DOHH2 (cell line): ENCODE measurements at regions not wholly inside any gene's neighbourhood (a gene's known extent, or its start where the extent isn't known, plus 50 kb on each side); places are given as distances from the start of the nearest gene placed in this dataset.
A peak's percentile ranks its signal among the peaks of the same experiment; 100 is the strongest.
"Not testable (repeated sequence)": the region's sequence is repeated elsewhere in the genome, so short reads cannot be mapped to it uniquely, and the experiment has no call there.

Experiments
- H3F3A ChIP-seq: fragments of 200-600 bp; sonication (generic), shearing (Covaris generic); 2 replicates; pipeline ENCODE4 v1.6.0; 2016; ENCODE audit warnings: antibody characterized with exemption, mild to moderate bottlenecking; ENCODE audit not compliant: control insufficient read depth, insufficient read depth
- H3K27ac ChIP-seq: fragments of 200-600 bp; sonication (generic); 2 replicates; pipeline ENCODE4 v1.5.1; 2014; ENCODE audit warnings: low read depth, mild to moderate bottlenecking, low read length, moderate library complexity
- H3K27me3 ChIP-seq: fragments of 200-600 bp; sonication (generic); 2 replicates; pipeline ENCODE4 v1.6.1; 2014; ENCODE audit warnings: mild to moderate bottlenecking, low read length, mixed read lengths; ENCODE audit not compliant: control insufficient read depth
- H3K36me3 ChIP-seq: fragments of 200-600 bp; sonication (generic); 2 replicates; pipeline ENCODE4 v1.6.1; 2014; ENCODE audit warnings: mild to moderate bottlenecking, low read length, moderate library complexity, mixed read lengths; ENCODE audit not compliant: control insufficient read depth
- H3K4me1 ChIP-seq: fragments of 200-600 bp; sonication (generic); 2 replicates; pipeline ENCODE4 v1.6.1; 2014; ENCODE audit warnings: mild to moderate bottlenecking, low read length, mixed read lengths; ENCODE audit not compliant: control insufficient read depth
- H3K4me2 ChIP-seq: fragments of 200-600 bp; sonication (generic); 2 replicates; pipeline ENCODE4 v1.6.0; 2014; ENCODE audit warnings: mild to moderate bottlenecking, low read length, moderate library complexity
- H3K4me3 ChIP-seq: fragments of 200-600 bp; sonication (generic); 2 replicates; pipeline ENCODE4 v1.5.1; 2014; ENCODE audit warnings: mild to moderate bottlenecking, low read length, mixed read lengths
- H3K79me2 ChIP-seq: fragments of 200-600 bp; sonication (generic); 2 replicates; pipeline ENCODE4 v1.6.1; 2014; ENCODE audit warnings: mild to moderate bottlenecking, low read length, mixed read lengths; ENCODE audit not compliant: control insufficient read depth
- H3K9me2 ChIP-seq: fragments of 200-600 bp; sonication (generic); replicated peaks from 2 replicates; pipeline ENCODE4 v1.6.1; 2014; ENCODE audit warnings: mild to moderate bottlenecking, low read length, mixed read lengths; ENCODE audit not compliant: control insufficient read depth
- H3K9me3 ChIP-seq: fragments of 200-600 bp; sonication (generic); 2 replicates; pipeline ENCODE4 v1.6.1; 2014; ENCODE audit warnings: antibody characterized with exemption, low read length, mixed read lengths; ENCODE audit not compliant: control insufficient read depth, insufficient read depth
- H4K20me1 ChIP-seq: fragments of 200-600 bp; sonication (generic); 2 replicates; pipeline ENCODE4 v1.6.0; 2014; ENCODE audit warnings: low read depth, mild to moderate bottlenecking, antibody characterized with exemption, low read length, moderate library complexity; ENCODE audit not compliant: control insufficient read depth, insufficient read depth
- TF ChIP-seq, protein P1 (sequence below): fragments of 200-600 bp; sonication (generic); IDR thresholded peaks from one replicate; pipeline ENCODE4 v1.5.1; 2014; ENCODE audit warnings: antibody characterized with exemption, mild to moderate bottlenecking, low read depth, low read length; ENCODE audit not compliant: poor library complexity, severe bottlenecking

DNA sequence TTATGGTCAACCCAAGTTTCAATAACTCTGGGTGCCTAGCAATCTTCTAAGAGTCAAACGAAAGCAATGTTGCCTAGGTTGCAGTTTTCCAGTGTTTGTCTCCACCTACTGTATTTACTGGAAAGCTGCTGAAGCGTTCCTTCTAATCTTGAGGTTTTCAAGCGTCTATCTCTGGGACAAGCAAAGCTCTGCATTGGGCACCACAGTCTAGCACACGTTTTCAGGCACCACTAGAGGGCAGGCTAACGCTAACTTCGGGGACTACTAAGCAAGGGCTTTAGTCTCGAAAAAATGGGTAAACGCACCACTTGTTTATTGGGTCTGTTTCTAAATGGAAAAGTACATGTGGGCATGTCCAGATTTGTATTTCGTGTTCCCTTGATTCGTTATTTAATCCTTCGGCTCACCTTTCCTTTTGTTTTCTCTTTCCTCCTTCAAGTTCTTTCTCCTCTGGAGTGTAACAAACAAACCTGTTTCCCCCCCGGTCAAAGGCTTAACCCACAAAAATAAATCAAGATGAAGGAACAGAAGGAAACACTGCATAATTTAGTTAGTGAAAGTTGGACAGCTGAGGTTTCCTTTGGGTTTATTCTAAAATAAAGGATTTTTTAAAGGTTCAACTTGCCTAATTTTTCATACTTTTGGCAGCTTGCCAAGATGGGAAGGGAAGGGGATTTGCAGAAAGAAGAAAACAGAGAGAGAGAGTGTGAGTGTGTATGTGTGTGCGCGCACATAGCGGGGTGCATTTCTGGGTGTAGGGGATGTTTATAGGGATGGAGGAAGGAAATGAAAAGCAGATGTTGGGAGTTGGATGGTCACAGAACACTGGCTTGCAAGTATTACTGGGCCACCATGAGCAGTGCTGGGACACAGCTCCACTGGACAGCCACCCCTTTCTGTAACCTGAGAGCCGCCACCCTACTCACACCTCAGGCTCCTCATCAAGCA is 348.3 kb downstream of the GOLGA6L6 start:
- not testable (repeated sequence) for H3F3A ChIP-seq, H3K9me3 ChIP-seq, H3K27ac ChIP-seq, H3K4me3 ChIP-seq, H3K27me3 ChIP-seq, H3K79me2 ChIP-seq, H3K9me2 ChIP-seq, H3K4me1 ChIP-seq, H3K36me3 ChIP-seq, H4K20me1 ChIP-seq
- peak overlapping the region; percentile 11 for H3K4me2 ChIP-seq
- TF ChIP-seq, protein P1, sequence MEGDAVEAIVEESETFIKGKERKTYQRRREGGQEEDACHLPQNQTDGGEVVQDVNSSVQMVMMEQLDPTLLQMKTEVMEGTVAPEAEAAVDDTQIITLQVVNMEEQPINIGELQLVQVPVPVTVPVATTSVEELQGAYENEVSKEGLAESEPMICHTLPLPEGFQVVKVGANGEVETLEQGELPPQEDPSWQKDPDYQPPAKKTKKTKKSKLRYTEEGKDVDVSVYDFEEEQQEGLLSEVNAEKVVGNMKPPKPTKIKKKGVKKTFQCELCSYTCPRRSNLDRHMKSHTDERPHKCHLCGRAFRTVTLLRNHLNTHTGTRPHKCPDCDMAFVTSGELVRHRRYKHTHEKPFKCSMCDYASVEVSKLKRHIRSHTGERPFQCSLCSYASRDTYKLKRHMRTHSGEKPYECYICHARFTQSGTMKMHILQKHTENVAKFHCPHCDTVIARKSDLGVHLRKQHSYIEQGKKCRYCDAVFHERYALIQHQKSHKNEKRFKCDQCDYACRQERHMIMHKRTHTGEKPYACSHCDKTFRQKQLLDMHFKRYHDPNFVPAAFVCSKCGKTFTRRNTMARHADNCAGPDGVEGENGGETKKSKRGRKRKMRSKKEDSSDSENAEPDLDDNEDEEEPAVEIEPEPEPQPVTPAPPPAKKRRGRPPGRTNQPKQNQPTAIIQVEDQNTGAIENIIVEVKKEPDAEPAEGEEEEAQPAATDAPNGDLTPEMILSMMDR = peak; percentile 63

DNA sequence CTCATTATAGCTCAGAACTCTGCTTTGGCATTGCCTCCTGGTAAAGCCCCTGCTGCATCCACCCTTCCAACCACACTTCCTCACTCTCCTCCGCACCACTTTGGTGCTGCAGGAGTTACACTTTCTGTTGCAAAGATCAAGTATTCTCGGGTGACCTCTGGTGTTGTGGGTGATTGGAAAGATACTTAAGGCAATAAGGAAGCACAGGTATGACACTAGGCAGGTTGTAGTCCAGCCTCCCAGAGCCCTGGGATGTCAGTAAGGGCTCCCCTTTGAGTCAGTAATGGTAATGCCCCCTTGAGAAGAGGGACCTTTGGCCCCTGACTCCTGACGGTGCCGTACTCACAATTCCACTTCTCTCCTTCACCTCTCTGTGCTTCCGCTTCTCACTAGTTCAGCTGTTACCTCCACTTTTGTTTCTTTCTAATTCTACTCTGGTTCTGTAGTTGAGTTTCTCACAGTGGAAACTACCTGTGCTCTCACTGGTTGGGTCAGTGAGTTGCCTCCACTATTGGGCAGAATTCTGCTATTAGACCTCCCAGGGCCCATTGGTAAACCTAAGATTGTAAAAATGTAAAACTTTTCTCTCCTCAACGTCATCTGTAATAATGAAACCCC is 350.0 kb downstream of the GOLGA6L6 start:
- H3K4me2 ChIP-seq, H3K9me2 ChIP-seq, H3K27ac ChIP-seq, H3K36me3 ChIP-seq, H3K79me2 ChIP-seq, H3K4me3 ChIP-seq, H3K4me1 ChIP-seq, H3K9me3 ChIP-seq, H3F3A ChIP-seq, H4K20me1 ChIP-seq, H3K27me3 ChIP-seq: not testable (repeated sequence)

DNA sequence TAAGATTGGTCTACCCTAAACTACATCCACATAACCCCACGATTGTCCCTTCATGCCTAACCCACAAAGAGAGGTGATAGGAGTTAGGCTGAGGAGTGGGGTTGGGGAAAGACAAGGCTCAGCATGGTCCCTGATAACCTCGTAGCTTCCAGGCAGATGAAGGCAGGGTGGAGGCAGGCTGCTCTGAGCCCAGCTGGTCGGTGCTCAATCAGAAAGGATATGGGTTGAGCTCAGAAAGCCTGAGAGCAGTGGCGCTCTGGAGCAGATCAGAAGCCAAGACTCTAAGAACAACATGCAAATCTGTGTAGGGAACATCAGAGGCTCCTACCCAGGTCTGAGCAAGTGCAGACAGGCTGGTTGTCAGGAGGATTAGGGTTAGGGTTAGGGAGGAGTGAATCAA is 353.0 kb downstream of the GOLGA6L6 start:
- not testable (repeated sequence) for H3K4me2 ChIP-seq, H3K4me1 ChIP-seq, H3F3A ChIP-seq, H3K79me2 ChIP-seq, H3K9me3 ChIP-seq, H3K36me3 ChIP-seq, H3K4me3 ChIP-seq, H3K27me3 ChIP-seq, H4K20me1 ChIP-seq, H3K9me2 ChIP-seq, H3K27ac ChIP-seq

DNA sequence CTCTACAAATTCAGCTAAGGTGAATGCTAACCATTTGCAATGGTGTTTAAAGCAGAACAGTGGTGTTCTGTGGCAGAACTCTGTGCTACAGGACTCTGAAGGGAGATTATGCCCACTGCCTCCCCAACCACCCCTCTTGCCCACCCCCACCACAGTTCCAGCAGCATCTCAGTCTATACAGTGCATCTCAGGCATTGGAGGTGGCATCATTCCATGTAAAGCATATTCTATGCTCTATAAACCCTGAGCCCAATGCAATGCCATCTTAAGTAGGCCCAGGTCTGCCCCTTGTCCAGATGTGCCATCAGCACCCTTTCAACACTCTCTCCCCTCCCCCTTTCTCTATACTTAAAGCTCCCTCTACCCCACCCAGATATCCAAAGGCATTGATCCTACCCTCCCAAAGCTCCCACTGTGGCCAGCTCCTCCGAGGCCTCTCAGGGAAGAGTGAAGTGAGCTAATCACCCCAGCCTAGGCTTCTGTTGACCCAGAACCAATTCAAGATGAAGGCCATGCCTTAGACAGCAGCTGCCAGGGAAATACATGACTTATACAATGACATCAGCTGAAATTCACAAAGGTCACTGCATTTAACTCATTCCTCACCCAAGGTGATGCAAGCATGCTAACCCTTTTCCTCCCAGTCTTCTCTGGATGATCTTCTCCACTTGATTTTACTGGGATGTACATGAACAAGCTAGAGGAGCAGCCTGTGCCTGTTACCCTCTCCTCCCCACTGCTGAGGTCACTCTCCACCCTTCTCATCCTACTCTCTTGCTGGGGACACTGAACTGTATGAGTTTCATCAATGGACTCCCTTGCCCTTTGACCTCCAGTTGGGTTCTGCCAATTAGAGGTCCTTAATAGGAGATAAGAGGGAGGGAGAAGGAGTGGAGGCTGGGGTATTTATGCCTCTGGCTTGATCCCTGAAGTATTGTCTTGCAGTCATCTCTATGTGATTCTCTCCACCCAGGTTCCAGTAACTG is 353.9 kb downstream of the GOLGA6L6 start:
- H4K20me1 ChIP-seq, H3K9me3 ChIP-seq, H3K27me3 ChIP-seq, H3K4me3 ChIP-seq, H3K27ac ChIP-seq, H3K36me3 ChIP-seq, H3F3A ChIP-seq, H3K9me2 ChIP-seq, H3K4me1 ChIP-seq, H3K4me2 ChIP-seq, H3K79me2 ChIP-seq: not testable (repeated sequence)

DNA sequence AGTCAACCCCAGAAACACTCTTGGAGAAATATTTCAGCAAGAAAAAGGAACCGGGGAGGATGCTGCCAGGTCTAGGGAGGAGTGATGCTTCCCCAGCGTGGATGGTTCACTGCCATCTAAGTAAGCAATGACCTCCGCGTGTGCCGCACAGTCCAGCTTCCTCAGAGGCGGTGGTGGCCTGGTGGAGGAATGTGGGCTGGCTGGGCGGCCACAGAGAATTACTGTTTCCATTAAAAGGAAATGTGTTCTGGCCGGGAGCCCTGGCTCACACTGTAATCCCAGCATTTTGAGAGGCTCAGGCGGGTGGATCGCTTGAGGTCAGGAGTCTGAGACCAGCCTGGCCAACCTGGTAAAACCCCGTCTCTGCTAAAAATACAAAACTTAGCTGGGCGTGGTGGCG is 356.7 kb downstream of the GOLGA6L6 start:
- not testable (repeated sequence) for H3F3A ChIP-seq, H3K4me1 ChIP-seq, H3K9me3 ChIP-seq, H3K4me2 ChIP-seq, H3K4me3 ChIP-seq, H3K27ac ChIP-seq, H4K20me1 ChIP-seq, H3K27me3 ChIP-seq, H3K9me2 ChIP-seq, H3K36me3 ChIP-seq, H3K79me2 ChIP-seq

DNA sequence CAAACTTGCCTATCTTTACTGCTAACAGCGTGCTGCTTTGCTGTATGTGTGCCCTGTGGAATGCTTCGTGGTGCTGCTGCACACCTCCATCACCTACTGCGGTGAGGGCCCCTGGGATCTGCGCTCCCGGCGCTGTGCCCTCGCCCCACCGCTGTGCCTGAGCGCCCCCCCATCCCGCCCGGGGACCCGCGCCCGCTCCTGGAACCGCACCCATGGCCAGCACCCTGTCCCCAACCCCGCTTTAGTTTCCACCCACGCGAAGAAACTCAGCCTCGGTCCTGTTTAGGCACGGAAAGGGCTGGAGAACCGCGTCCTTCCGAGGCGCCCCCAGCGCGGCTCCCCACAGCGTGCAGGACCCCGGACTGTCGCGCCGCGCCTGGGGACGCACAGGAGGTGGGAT is 373.4 kb downstream of the GOLGA6L6 start:
- H3K4me3 ChIP-seq, H4K20me1 ChIP-seq, H3K79me2 ChIP-seq, H3F3A ChIP-seq, H3K27ac ChIP-seq, H3K4me1 ChIP-seq, H3K4me2 ChIP-seq, H3K27me3 ChIP-seq, H3K9me2 ChIP-seq, H3K9me3 ChIP-seq, H3K36me3 ChIP-seq: not testable (repeated sequence)

DNA sequence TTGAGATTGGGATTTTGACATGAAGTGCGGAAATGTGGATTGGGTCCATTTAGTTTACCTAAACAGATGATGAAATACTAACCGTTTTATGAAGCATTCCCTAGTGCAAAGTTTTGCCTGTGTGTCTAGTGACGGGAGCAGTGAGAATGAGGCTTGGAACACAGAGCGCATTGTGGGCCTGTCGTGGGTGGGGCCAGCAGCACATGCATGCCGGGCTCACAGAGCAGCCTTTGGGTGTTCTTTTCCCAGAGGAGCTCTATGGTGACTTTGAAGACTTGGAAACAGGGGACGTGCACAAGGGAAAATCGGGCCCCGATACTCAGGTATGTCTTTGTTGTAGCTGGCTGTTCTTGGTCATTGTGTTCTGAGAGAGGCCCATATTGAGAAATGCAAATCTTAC is 388.1 kb downstream of the GOLGA6L6 start:
- H3K9me2 ChIP-seq, H3K4me3 ChIP-seq, H4K20me1 ChIP-seq, H3F3A ChIP-seq, H3K79me2 ChIP-seq, H3K9me3 ChIP-seq, H3K4me2 ChIP-seq, H3K27me3 ChIP-seq, H3K4me1 ChIP-seq, H3K27ac ChIP-seq, H3K36me3 ChIP-seq: not testable (repeated sequence)
